ENCODE measurements at regions not wholly inside any gene's neighbourhood (a gene's known extent, or its start where the extent isn't known, plus 50 kb on each side); places are given as distances from the start of the nearest gene placed in this dataset.

DNA sequence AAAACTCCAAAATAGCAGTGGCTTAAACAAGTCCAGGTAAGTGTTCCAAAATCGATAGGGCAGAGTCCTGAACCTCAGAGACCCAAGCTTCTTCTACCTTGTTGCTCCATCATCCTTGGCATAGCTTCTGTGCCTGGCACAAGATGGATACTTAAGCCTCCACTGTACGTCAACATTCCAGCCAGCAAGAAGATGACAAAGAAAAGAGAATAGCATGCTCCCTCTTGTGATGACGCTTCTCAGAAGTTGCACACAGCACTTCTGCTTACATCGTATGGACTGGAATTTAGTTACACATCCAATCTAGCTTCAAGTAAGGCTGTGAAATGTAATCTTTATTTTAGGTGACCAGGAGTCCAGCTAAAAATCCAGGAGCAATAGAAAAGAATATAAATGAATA lies 227.4 kb downstream of the ESM1 start:
- TF ChIP-seq, protein P1, sequence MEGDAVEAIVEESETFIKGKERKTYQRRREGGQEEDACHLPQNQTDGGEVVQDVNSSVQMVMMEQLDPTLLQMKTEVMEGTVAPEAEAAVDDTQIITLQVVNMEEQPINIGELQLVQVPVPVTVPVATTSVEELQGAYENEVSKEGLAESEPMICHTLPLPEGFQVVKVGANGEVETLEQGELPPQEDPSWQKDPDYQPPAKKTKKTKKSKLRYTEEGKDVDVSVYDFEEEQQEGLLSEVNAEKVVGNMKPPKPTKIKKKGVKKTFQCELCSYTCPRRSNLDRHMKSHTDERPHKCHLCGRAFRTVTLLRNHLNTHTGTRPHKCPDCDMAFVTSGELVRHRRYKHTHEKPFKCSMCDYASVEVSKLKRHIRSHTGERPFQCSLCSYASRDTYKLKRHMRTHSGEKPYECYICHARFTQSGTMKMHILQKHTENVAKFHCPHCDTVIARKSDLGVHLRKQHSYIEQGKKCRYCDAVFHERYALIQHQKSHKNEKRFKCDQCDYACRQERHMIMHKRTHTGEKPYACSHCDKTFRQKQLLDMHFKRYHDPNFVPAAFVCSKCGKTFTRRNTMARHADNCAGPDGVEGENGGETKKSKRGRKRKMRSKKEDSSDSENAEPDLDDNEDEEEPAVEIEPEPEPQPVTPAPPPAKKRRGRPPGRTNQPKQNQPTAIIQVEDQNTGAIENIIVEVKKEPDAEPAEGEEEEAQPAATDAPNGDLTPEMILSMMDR (conservative IDR thresholded peaks at IDR 0.05; ENCODE audit: low read length) = no peak
- no peak for TF ChIP-seq EZH2phosphoT487 (IDR thresholded peaks at IDR 0.05; ENCODE audit: borderline replicate concordance, low read depth, low read length)
